Hematopoietic multipotent progenitor cell treated with erythropoietin and hydrocortisone succinate and interleukin-3 and kit ligand, for 4 days (in vitro differentiated cells): ENCODE measurements at regions not wholly inside any gene's neighbourhood (a gene's known extent, or its start where the extent isn't known, plus 50 kb on each side); places are given as distances from the start of the nearest gene placed in this dataset.
A peak's percentile ranks its signal among the peaks of the same experiment; 100 is the strongest.

Experiments used
- DNase-seq: peaks from one replicate; pipeline ENCODE4 v3.0.0-alpha.2; 2015

GRCh38 chr12:25058012-25058411, 109.1 kb upstream of the BCAT1 start:
- DNase-seq = no peak

- DNase-seq = no peak
Observed at GRCh38 chr12:25056486-25057130, 107.7 kb upstream of the BCAT1 start.

GRCh38 chr12:25056011-25056410, 107.1 kb upstream of the BCAT1 start:
- DNase-seq = no peak

GRCh38 chr12:25054783-25055144, 105.9 kb upstream of the BCAT1 start:
- DNase-seq = peak; percentile 47

- peak; percentile 37 for DNase-seq
Observed at GRCh38 chr12:25054076-25054782, 105.3 kb upstream of the BCAT1 start.

- peak; percentile 59 for DNase-seq
Observed at GRCh38 chr12:25052914-25053211, 104.0 kb upstream of the BCAT1 start.

- peak; percentile 97 for DNase-seq
Observed at GRCh38 chr12:25052196-25052913, 103.5 kb upstream of the BCAT1 start.

GRCh38 chr12:25051656-25052195, 102.8 kb upstream of the BCAT1 start:
- peak; percentile 82 for DNase-seq

- DNase-seq = peak; percentile 43
Observed at GRCh38 chr12:25051171-25051570, 102.3 kb upstream of the BCAT1 start.

- no peak for DNase-seq
Observed at GRCh38 chr12:25045869-25046268, 97.0 kb upstream of the BCAT1 start.

GRCh38 chr12:25041006-25041741, 92.3 kb upstream of the BCAT1 start:
- no peak for DNase-seq

- DNase-seq = no peak
Observed at GRCh38 chr12:25040593-25040992, 91.7 kb upstream of the BCAT1 start.

- no peak for DNase-seq
Observed at GRCh38 chr12:25034676-25035075, 85.8 kb upstream of the BCAT1 start.

- DNase-seq = no peak
Observed at GRCh38 chr12:25025951-25026490, 77.1 kb upstream of the BCAT1 start.

GRCh38 chr12:25025260-25025659, 76.4 kb upstream of the BCAT1 start:
- no peak for DNase-seq

- peak; percentile 10 for DNase-seq
Observed at GRCh38 chr12:25023808-25024207, 74.9 kb upstream of the BCAT1 start.

- no peak for DNase-seq
Observed at GRCh38 chr12:25020621-25021243, 71.8 kb upstream of the BCAT1 start.

GRCh38 chr12:25018146-25018545, 69.2 kb upstream of the BCAT1 start:
- DNase-seq = no peak

GRCh38 chr12:25017336-25017735, 68.4 kb upstream of the BCAT1 start:
- no peak for DNase-seq

GRCh38 chr12:25014961-25015360, 66.1 kb upstream of the BCAT1 start:
- DNase-seq = no peak

- DNase-seq = no peak
Observed at GRCh38 chr12:25013061-25013460, 64.2 kb upstream of the BCAT1 start.

GRCh38 chr12:25009496-25010092, 60.7 kb upstream of the BCAT1 start:
- DNase-seq = no peak
